Astrocyte of the cerebellum (primary cell): ENCODE measurements at regions not wholly inside any gene's neighbourhood (a gene's known extent, or its start where the extent isn't known, plus 50 kb on each side); places are given as distances from the start of the nearest gene placed in this dataset.
"Not testable (repeated sequence)": the region's sequence is repeated elsewhere in the genome, so short reads cannot be mapped to it uniquely, and the experiment has no call there.

Experiments used
- DNase-seq: peaks from one replicate; pipeline ENCODE4 v3.0.0-alpha.2; 2011; ENCODE audit warnings: low read depth
- H3K4me3 ChIP-seq: 2 replicates; pipeline ENCODE4 v1.5.1; 2011; ENCODE audit warnings: mild to moderate bottlenecking, low read depth, low read length, moderate library complexity
- CTCF ChIP-seq: IDR thresholded peaks from 2 replicates; pipeline ENCODE4 v1.5.1; 2012; ENCODE audit warnings: low read length, low read depth, moderate library complexity, mild to moderate bottlenecking; ENCODE audit errors: missing control alignments
- in situ Hi-C: cut with HindIII; loops from 2 replicates; pipeline ENCODE4 v1.10.0; 2017; ENCODE audit warnings: low sequenced_read_pairs

- H3K4me3 ChIP-seq, result no peak overlapping the region
- DNase-seq, result no peak
- in situ Hi-C loops, result no loop called here
- TF ChIP-seq CTCF, result no peak
These were observed 54.2 kb upstream of the OPRM1 start for GRCh38 chr6:153984811-153985210.

GRCh38 chr6:153980171-153980570 is 58.9 kb upstream of the OPRM1 start:
- in situ Hi-C loops, result no loop called here
- DNase-seq, result peak; percentile 4
- TF ChIP-seq CTCF, result no peak
- H3K4me3 ChIP-seq, result no peak overlapping the region

GRCh38 chr6:153978911-153979548 is 60.0 kb upstream of the OPRM1 start:
- DNase-seq, in situ Hi-C loops, H3K4me3 ChIP-seq: not testable (repeated sequence)

GRCh38 chr6:153976921-153977693 is 61.9 kb upstream of the OPRM1 start:
- in situ Hi-C loops, result no loop called here
- DNase-seq, result peak; percentile 32
- H3K4me3 ChIP-seq, result no peak overlapping the region
- TF ChIP-seq CTCF, result no peak

GRCh38 chr6:153966001-153966400 is 73.0 kb upstream of the OPRM1 start:
- H3K4me3 ChIP-seq, result no peak overlapping the region
- in situ Hi-C loops, result no loop called here
- TF ChIP-seq CTCF, result no peak
- peak; percentile 74 for DNase-seq

- in situ Hi-C loops, result no loop called here
These were observed 75.7 kb upstream of the OPRM1 start for GRCh38 chr6:153963352-153963751.

More at GRCh38 chr6:153963352-153963751, 75.7 kb upstream of the OPRM1 start:
- no peak overlapping the region for H3K4me3 ChIP-seq
- no peak for DNase-seq
- no peak for TF ChIP-seq CTCF
